Mesenchymal stem cell (in vitro differentiated cells and primary cell): ENCODE measurements at regions not wholly inside any gene's neighbourhood (a gene's known extent, or its start where the extent isn't known, plus 50 kb on each side); places are given as distances from the start of the nearest gene placed in this dataset.

ENCODE experiments used
- DNase-seq: peaks from one replicate; pipeline ENCODE4 v3.0.0-alpha.2; 2013
- H2AFZ ChIP-seq: one replicate; pipeline ENCODE4 v1.6.1; 2013; ENCODE audit warnings: low read depth, mild to moderate bottlenecking, control low read depth, inconsistent platforms, low read length, moderate library complexity
- H2AK5ac ChIP-seq: 2 replicates; pipeline ENCODE4 v1.6.1; 2013; ENCODE audit warnings: low read length, moderate library complexity, mild to moderate bottlenecking, inconsistent platforms; ENCODE audit not compliant: severe bottlenecking
- H2BK120ac ChIP-seq: one replicate; pipeline ENCODE4 v1.6.1; 2013; ENCODE audit warnings: low read depth, mild to moderate bottlenecking, inconsistent platforms, low read length, moderate library complexity
- H2BK12ac ChIP-seq, 2 experiments: one replicate each; pipeline ENCODE4 v1.6.1; 2013; ENCODE audit warnings: inconsistent platforms in 2 of 2, low read length in 2 of 2, mild to moderate bottlenecking in 2 of 2, moderate library complexity in 2 of 2, control low read depth in 1 of 2
- H2BK15ac ChIP-seq: one replicate; pipeline ENCODE4 v1.6.1; 2013; ENCODE audit warnings: mild to moderate bottlenecking, low read depth, inconsistent platforms; ENCODE audit not compliant: poor library complexity, severe bottlenecking
- H2BK5ac ChIP-seq: 2 replicates; pipeline ENCODE4 v1.6.1; 2013; ENCODE audit warnings: low read depth, mild to moderate bottlenecking, low read length, control low read depth, inconsistent platforms; ENCODE audit not compliant: poor library complexity, severe bottlenecking
- H3K14ac ChIP-seq, 2 experiments: one replicate each; pipeline ENCODE4 v1.6.1; 2013; ENCODE audit warnings: inconsistent platforms in 2 of 2, low read length in 2 of 2, control low read depth in 1 of 2, mild to moderate bottlenecking in 1 of 2, moderate library complexity in 1 of 2
- H3K18ac ChIP-seq, 2 experiments: one replicate each; pipeline ENCODE4 v1.6.1; 2013; ENCODE audit warnings: inconsistent platforms in 2 of 2, low read length in 2 of 2, control low read depth in 1 of 2, low read depth in 1 of 2, mild to moderate bottlenecking in 1 of 2
- H3K23ac ChIP-seq, 2 experiments: one replicate each; pipeline ENCODE4 v1.6.1; 2013; ENCODE audit warnings: inconsistent platforms in 2 of 2, low read length in 2 of 2, mild to moderate bottlenecking in 2 of 2, moderate library complexity in 2 of 2, control low read depth in 1 of 2
- H3K27ac ChIP-seq: 2 replicates; pipeline ENCODE4 v1.5.1; 2013; ENCODE audit warnings: mild to moderate bottlenecking, moderate library complexity, low read length, control low read depth, inconsistent platforms; ENCODE audit not compliant: poor library complexity, severe bottlenecking
- H3K27me3 ChIP-seq, 2 experiments: 2 replicates each; pipeline versions ENCODE4 v1.6.1 to v1.7.0; 2013; ENCODE audit warnings: low read length in 2 of 2, mild to moderate bottlenecking in 2 of 2, moderate library complexity in 2 of 2, control low read depth in 1 of 2, inconsistent platforms in 1 of 2; ENCODE audit not compliant: control insufficient read depth in 1 of 2, insufficient read depth in 1 of 2
- H3K36me3 ChIP-seq, 2 experiments: 2 replicates each; pipeline versions ENCODE4 v1.6.1 to v1.7.0; 2013; ENCODE audit warnings: low read length in 2 of 2, control low read depth in 1 of 2, inconsistent platforms in 1 of 2, low read depth in 1 of 2, mild to moderate bottlenecking in 1 of 2; ENCODE audit not compliant: insufficient read depth in 2 of 2, control insufficient read depth in 1 of 2
- H3K4ac ChIP-seq, 2 experiments: one replicate each; pipeline ENCODE4 v1.6.1; 2013; ENCODE audit warnings: inconsistent platforms in 2 of 2, low read length in 2 of 2, mild to moderate bottlenecking in 2 of 2, moderate library complexity in 2 of 2, control low read depth in 1 of 2, low read depth in 1 of 2
- H3K4me1 ChIP-seq: 2 replicates; pipeline ENCODE4 v1.6.1; 2013; ENCODE audit warnings: low read depth, low read length, control low read depth; ENCODE audit not compliant: control insufficient read depth, insufficient read depth
- H3K4me2 ChIP-seq: 2 replicates; pipeline ENCODE4 v1.6.1; 2013; ENCODE audit warnings: low read length, mild to moderate bottlenecking, inconsistent platforms; ENCODE audit not compliant: poor library complexity, severe bottlenecking
- H3K4me3 ChIP-seq, 2 experiments: 2 replicates each; pipeline versions ENCODE4 v1.5.1 to v1.7.0; 2013; ENCODE audit warnings: low read length in 2 of 2, mild to moderate bottlenecking in 2 of 2, control low read depth in 1 of 2, low read depth in 1 of 2; ENCODE audit not compliant: insufficient read depth in 1 of 2
- H3K79me1 ChIP-seq: replicated peaks from 2 replicates; pipeline ENCODE4 v1.6.1; 2013; ENCODE audit warnings: mild to moderate bottlenecking, control low read depth, low read length, inconsistent platforms; ENCODE audit not compliant: poor library complexity, severe bottlenecking
- H3K9ac ChIP-seq: 2 replicates; pipeline ENCODE4 v1.7.0; 2013; ENCODE audit warnings: mild to moderate bottlenecking, low read length, moderate library complexity
- H3K9me3 ChIP-seq: 2 replicates; pipeline ENCODE4 v1.7.0; 2013; ENCODE audit warnings: mild to moderate bottlenecking, low read length; ENCODE audit not compliant: control insufficient read depth
- H4K8ac ChIP-seq: one replicate; pipeline ENCODE4 v1.6.1; 2013; ENCODE audit warnings: inconsistent platforms, mild to moderate bottlenecking, low read length, moderate library complexity
- H4K91ac ChIP-seq: one replicate; pipeline ENCODE4 v1.6.1; 2013; ENCODE audit warnings: mild to moderate bottlenecking, low read length, inconsistent platforms
- WGBS: methylation state at CpG from one replicate; pipeline ENCODE4 v1.1.7; 2013; ENCODE audit warnings: mixed read lengths; 5-methylcytosine and 5-hydroxymethylcytosine counted together

- no peak for DNase-seq
- no peak overlapping the region for H2BK120ac ChIP-seq
- no peak overlapping the region for H3K18ac ChIP-seq
- H3K27me3 ChIP-seq = no peaks in the 10 kb centered on the region
- H3K4me2 ChIP-seq = no peak overlapping the region
- no peak overlapping the region for H2BK12ac ChIP-seq
- WGBS = 100% methylated on average over 1 of the region's 1 CpG
- no peak overlapping the region for H3K27ac ChIP-seq
- no peaks in the 10 kb centered on the region for H3K9me3 ChIP-seq
- H3K79me1 ChIP-seq = no peaks in the 10 kb centered on the region
- H2AFZ ChIP-seq = no peak overlapping the region
- no peak overlapping the region for H3K4ac ChIP-seq
- H2BK5ac ChIP-seq = no peak overlapping the region
- no peak overlapping the region for H2AK5ac ChIP-seq
- H2BK15ac ChIP-seq = no peak overlapping the region
- no peaks in the 10 kb centered on the region for H3K4me1 ChIP-seq
- H4K8ac ChIP-seq = no peak overlapping the region
- H3K36me3 ChIP-seq = no peaks in the 10 kb centered on the region
- H3K4me3 ChIP-seq = no peak overlapping the region
- H3K9ac ChIP-seq = no peak overlapping the region
- no peak overlapping the region for H3K14ac ChIP-seq
- no peak overlapping the region for H4K91ac ChIP-seq
- no peak overlapping the region for H3K23ac ChIP-seq
Observed at GRCh38 chr9:7415836-7416235, 383.7 kb downstream of the DMAC1 start.

GRCh38 chr9:7408845-7409244 is 390.7 kb downstream of the DMAC1 start:
- Histone ChIP-seq H2BK15ac (no peak overlapping the region), H3K36me3 (no peaks in the 10 kb centered on the region), H3K9me3 (no peaks in the 10 kb centered on the region), H2AK5ac (no peak overlapping the region), H3K27ac (no peak overlapping the region), H2BK5ac (no peak overlapping the region), H3K18ac (no peak overlapping the region), H3K79me1 (no peaks in the 10 kb centered on the region), H3K4me1 (no peaks in the 10 kb centered on the region), H2BK120ac (no peak overlapping the region), H4K8ac (no peak overlapping the region), H3K27me3 (peaks cover 0 to 12% of the 10 kb centered on the region in 2 experiments), H3K9ac (no peak overlapping the region), H3K4me2 (no peak overlapping the region), H3K4me3 (no peak overlapping the region), H3K14ac (no peak overlapping the region), H2AFZ (no peak overlapping the region), H4K91ac (no peak overlapping the region), H3K4ac (no peak overlapping the region), H3K23ac (no peak overlapping the region), H2BK12ac (no peak overlapping the region)
- DNase-seq = no peak
- WGBS = 79% methylated on average over 2 of the region's 4 CpGs

GRCh38 chr9:7407246-7407645 is 392.3 kb downstream of the DMAC1 start:
- H3K18ac ChIP-seq = no peak overlapping the region
- peaks cover 0 to 12% of the 10 kb centered on the region in 2 experiments for H3K27me3 ChIP-seq
- H2BK5ac ChIP-seq = no peak overlapping the region
- no peak overlapping the region for H3K4me2 ChIP-seq
- H3K36me3 ChIP-seq = no peaks in the 10 kb centered on the region
- no peaks in the 10 kb centered on the region for H3K79me1 ChIP-seq
- H3K9me3 ChIP-seq = no peaks in the 10 kb centered on the region
- no peak overlapping the region for H2BK12ac ChIP-seq
- no peak overlapping the region for H2AK5ac ChIP-seq
- H3K4me3 ChIP-seq = no peak overlapping the region
- H4K91ac ChIP-seq = no peak overlapping the region
- DNase-seq = no peak
- H3K23ac ChIP-seq = no peak overlapping the region
- H3K14ac ChIP-seq = no peak overlapping the region
- no peak overlapping the region for H4K8ac ChIP-seq
- no peak overlapping the region for H3K9ac ChIP-seq
- H3K4ac ChIP-seq = no peak overlapping the region
- WGBS = 93% methylated on average over 2 of the region's 3 CpGs
- no peak overlapping the region for H2BK120ac ChIP-seq
- no peak overlapping the region for H3K27ac ChIP-seq
- no peaks in the 10 kb centered on the region for H3K4me1 ChIP-seq
- no peak overlapping the region for H2AFZ ChIP-seq
- no peak overlapping the region for H2BK15ac ChIP-seq

- H3K4me3 ChIP-seq = no peak overlapping the region
- no peak overlapping the region for H3K4ac ChIP-seq
- H3K18ac ChIP-seq = no peak overlapping the region
- peaks cover 0 to 12% of the 10 kb centered on the region in 2 experiments for H3K27me3 ChIP-seq
- H3K9me3 ChIP-seq = no peaks in the 10 kb centered on the region
- no peak overlapping the region for H3K27ac ChIP-seq
- H2BK120ac ChIP-seq = no peak overlapping the region
- no peak overlapping the region for H2BK12ac ChIP-seq
- H3K4me1 ChIP-seq = no peaks in the 10 kb centered on the region
- WGBS = 100% methylated on average over 1 of the region's 4 CpGs
- no peak overlapping the region for H4K91ac ChIP-seq
- no peak for DNase-seq
- H3K9ac ChIP-seq = no peak overlapping the region
- H2AFZ ChIP-seq = no peak overlapping the region
- H3K79me1 ChIP-seq = no peaks in the 10 kb centered on the region
- H3K23ac ChIP-seq = no peak overlapping the region
- H3K36me3 ChIP-seq = no peaks in the 10 kb centered on the region
- H4K8ac ChIP-seq = no peak overlapping the region
- H2AK5ac ChIP-seq = no peak overlapping the region
- H3K14ac ChIP-seq = no peak overlapping the region
- H2BK5ac ChIP-seq = no peak overlapping the region
- H2BK15ac ChIP-seq = no peak overlapping the region
- H3K4me2 ChIP-seq = no peak overlapping the region
Observed at GRCh38 chr9:7405924-7406604, 393.5 kb downstream of the DMAC1 start.
